Glomerular visceral epithelial cell (primary cell): ENCODE measurements at regions not wholly inside any gene's neighbourhood (a gene's known extent, or its start where the extent isn't known, plus 50 kb on each side); places are given as distances from the start of the nearest gene placed in this dataset.

ENCODE experiments used
- DNase-seq: peaks from one replicate; pipeline ENCODE4 v3.0.0-alpha.2; 2016; ENCODE audit errors: extremely low spot score

DNA sequence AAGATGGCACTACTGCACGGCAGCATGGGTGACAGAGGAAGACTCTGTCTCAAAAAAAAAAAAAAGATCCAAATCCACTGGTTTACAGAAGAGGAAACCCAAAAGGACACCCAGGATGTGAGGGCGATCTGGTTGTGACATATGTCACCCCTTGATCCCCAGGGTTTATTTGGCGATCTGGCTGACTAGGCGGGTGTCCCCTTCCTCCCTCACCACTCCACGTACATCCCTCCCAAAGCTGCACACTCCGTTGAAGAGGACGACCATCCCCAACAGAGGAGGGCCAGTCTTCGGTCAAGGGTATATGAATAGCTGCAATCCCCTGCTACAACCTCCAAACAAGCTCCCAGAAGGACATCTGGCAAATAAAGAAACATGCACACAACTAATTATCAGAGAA lies 111.6 kb downstream of the HTR5A start:
- no peak for DNase-seq

DNA sequence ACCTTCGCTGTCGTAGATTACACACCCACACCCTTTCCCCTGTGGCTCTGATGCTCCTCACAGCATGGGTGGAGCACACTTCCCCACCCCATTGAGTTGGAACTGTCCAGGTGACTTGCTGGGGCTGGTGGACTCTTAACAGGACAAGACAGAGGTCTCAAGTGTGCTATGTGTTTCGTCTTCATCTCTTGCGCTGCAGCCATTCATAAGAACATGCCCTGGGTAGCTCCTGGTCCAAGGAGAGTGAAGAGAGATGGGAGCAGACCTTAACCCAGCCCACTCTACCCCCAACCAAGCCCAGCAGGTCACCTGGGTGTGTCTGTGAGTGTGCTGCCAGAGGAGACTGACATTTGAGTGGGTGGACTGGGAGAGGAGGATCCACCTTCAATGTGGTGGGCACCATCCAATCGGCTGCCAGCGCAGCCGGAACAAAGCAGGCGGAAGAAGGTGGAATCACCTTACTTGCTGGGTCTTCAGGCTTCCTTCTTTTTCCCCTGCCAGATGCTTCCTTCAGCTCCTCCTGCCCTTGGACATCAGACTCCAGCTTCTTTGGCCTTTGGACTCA lies 112.4 kb downstream of the HTR5A start:
- no peak for DNase-seq

DNA sequence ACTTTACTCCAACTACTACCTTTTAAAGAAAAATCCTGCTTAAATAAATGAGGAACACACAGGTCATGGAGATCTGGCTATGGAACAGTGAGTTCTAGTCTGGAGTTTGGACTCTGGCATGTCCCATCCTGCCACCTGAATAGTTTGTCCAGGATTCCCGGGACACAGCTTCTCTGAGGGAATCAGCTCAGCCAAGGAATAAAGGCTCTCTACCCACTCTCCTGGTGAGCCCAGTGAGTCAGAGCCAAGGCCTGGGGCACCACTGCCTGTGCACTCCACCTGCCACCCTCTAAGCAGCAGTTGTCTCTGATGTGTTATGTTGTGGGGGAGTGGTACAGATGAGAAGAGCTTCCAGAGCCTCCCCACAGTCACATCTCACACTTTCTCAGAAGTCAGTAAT lies 113.5 kb downstream of the HTR5A start:
- DNase-seq, result no peak

DNA sequence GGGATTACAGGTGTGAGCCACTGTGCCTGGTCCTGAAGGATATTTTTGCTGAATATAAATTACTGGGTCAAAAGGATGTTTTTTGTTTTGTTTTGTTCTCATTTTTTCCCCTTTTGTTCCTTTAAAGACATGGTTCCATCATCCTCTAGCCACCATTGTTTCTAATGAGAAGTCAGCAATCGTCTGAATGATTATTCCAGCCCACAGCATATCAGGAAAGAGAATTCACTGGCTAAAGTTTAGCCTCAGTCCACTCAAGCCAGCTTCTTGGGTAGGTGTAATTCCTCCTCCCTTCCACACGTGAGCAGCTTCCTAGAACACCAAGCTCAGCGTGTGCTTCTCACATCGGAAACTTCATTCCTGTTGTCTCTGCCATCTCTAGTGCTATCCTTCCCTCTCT lies 112.8 kb upstream of the INSIG1 start:
- no peak for DNase-seq

DNA sequence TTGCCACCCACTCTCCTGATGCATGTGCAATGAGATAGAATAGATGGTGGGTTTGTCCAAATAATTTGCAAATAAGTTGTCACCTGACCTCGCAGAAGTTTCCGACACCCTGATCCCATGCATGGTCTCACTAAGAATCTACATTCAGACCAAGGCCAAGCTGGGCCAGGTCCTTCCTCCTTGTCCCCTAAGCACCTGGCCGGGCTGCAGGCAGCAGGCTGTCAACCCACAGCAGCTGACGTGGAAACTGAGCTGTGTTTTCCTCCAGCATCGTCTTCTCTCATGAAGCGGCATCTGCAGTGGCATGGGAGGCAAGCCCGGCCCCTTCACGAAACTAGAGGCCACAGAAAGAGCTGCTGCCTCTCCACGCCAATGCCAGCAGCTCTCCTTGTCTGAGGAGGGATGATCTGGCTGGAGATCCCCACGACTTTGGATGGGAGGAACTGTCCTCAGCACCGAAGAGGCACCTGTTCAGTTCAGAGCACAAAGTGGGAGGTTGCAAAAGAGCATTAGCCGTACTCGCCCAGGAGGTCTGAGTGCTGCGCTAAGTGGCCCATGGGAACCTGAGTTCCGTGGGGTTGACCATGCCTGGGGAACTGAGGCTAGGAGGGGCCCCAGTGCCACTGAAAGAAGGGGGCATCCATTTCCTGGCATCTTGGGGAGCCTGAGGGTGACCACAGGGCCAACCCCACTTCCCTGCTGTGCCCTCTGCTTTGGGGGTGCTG lies 110.5 kb upstream of the INSIG1 start:
- no peak for DNase-seq

DNA sequence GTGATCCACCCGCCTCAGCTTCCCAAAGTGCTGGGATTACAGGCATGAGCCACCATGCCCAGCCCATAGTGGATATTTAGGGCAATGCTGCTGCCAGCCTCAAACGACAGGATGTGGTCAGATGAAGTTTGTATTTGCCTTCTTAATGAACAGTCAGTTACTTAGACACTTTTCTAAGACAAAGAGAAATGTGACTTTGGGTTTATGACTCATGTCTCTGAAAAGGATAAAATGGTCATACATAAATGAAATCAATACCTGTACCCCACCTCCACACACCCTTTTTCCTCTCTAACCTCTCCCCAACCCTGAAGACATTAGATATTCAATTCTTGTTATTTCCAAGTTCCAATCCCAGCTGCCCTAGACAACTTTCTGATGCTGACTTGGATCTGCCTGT lies 109.3 kb upstream of the INSIG1 start:
- DNase-seq, result no peak

DNA sequence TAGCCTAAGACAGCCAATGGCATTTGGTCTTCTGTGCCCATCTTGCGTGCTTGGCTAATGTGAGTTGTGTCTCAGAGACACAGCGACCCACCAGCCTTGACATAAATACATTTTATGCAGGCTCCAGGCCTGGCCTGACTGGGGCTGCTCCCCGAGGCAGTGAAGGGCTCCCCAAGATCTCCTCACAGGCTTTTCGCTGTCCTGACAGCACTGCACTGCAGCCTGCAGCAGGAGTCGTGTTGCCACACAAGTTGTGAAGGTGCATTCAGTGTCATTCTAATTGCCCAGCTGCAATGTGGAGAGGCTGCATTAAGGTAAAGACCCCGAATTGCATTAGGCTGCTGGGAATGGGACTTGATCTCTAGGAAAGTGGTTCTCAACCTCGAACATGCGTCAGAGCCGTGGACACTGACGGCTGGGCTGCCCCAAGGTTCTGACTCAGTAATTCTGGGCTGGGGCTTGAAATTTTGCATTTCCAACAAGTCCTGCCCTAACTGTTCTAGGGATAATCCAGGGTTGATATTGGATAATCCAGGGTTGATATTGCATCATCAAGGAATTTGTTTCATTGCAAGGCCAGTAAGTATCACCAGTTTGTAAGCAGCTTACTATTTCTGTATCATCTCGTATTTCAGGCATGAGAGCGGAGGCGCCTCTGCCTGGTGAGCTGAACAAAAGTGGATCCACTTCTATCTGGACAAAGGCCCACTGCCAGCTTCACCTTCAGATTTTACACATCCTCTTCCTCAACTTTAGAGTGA lies 108.7 kb upstream of the INSIG1 start:
- DNase-seq, result no peak

DNA sequence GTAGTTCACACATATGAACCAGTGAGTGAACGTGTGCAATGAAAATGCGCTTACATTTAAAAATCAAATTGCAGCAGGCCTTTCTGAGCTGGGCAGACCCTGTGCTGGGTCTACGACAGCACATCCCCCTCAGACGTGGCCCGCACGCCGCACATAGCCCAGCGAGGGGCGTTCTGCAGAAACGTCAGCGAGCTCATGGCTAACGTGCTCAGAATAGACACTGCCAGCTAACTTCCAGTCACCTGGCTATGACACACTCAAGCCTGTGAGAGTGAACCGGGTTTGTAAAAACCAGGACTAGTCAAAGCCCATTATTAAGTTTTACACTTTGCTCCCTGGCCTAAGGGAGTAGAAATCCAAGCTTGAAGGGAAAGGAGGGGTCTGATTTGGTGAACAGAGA lies 108.1 kb upstream of the INSIG1 start:
- no peak for DNase-seq

DNA sequence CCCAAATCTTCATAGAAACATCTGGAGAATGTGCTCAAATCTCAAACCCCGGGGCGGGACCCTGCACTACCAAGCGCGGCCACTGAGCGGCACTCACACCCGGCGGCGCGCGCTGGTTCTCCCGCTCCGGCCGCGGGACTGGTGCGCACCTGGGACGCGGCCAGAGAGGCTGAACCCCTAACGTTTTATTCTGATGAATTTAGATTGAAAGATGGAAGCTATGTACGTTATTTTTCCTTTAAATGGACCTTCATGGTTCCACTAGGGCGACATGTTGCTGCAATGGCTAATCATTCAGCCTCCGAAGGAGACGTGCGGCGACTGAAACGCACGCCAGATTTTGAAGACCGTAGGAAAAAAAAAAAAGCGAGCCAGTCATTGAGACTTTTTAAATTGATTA lies 107.0 kb upstream of the INSIG1 start:
- peak; percentile 45 for DNase-seq

DNA sequence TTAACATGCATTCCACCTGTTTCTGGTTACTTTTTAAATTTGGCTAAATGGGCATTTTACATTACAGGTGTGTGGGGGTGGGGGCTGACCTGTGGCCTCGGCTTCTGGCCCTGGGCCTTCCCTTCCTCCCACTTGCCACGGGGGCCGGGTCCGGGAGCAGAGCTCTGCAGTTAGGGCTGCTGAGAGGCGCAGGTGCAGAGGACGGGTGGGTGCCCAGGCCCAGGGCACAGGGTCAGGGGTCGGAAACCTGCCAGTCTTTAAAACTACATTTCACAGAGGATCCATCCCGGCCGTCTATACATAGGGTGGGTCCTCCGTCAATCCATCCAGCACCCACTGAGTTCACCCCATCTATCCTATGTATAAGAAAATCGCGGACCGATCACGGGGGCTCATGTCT lies 106.5 kb upstream of the INSIG1 start:
- no peak for DNase-seq

DNA sequence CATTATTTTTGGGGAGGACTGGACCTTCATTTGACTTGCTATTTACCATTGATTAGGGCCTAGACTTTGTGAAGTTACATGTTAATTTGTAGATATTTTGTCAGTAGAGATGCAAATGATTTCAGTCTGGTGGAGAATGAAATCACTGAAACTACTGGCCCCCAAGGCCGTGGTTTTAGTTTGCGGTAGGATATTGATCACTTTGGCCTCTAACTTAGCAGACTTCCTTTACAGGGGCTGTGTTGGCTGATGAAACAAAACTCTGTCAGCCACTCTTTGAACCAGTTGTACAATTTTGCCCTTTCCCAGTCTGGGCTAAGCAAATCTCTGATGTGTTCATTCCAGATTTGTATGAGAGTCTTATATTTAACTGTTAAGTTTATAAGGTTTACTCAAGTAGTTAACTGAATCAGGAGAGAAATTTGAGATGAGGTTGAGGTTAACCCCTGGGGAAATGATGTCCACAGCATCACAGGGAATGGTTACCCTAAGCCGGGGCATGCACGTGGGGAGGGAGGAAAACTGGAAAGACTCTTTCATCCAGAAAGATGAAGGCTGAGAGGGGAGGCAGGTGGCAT lies 105.7 kb upstream of the INSIG1 start:
- DNase-seq, result no peak

DNA sequence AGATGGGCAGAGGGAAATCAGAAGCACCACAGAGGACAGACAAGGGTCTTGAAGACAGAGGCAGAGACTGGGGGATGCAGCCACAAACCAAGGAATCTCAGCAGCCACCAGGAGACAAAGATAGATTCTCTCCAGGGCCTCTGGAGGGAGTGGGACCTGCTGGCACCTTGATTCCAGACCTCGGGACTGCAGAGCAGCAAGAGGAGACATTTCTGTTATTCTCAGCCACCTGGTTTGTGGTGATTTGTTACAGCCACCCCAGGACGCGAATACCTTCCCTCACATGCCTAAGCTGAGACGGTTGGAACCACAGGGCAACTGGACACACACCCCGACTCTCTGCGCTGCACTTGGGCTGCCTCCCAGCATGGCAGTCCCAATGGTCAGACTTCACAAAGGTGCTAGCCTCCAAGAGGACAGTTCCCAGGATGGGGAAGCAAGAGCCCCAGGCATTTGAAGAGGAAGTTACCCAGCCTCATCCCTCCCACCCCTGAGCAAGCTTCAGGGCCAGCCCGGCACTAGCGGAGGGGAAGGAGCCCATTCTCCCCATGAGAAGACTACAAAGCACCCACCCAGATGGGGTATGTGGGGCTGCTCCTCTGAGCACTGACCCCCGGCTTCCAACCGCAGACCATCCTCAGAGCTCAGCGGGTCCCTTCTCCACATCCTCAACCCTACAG lies 104.6 kb upstream of the INSIG1 start:
- DNase-seq, result no peak

DNA sequence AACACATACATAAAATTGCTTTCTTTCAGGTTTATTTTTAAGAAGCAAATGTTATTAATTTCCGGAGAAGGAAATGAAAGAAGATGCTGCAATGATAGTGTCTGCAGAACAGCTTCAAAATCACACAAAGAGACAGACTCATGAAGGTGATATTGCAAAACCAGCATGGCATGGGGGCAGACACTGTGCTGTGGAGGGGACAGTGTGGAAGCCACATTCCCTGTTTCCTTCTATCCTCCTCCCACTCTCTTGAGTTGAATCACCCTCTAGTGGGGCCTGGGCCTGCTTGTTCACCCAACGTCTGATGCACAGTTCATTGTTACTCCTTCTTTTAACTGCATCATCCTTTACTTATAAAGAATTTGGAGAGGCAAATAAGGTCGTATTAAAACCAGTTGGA lies 104.0 kb upstream of the INSIG1 start:
- no peak for DNase-seq

DNA sequence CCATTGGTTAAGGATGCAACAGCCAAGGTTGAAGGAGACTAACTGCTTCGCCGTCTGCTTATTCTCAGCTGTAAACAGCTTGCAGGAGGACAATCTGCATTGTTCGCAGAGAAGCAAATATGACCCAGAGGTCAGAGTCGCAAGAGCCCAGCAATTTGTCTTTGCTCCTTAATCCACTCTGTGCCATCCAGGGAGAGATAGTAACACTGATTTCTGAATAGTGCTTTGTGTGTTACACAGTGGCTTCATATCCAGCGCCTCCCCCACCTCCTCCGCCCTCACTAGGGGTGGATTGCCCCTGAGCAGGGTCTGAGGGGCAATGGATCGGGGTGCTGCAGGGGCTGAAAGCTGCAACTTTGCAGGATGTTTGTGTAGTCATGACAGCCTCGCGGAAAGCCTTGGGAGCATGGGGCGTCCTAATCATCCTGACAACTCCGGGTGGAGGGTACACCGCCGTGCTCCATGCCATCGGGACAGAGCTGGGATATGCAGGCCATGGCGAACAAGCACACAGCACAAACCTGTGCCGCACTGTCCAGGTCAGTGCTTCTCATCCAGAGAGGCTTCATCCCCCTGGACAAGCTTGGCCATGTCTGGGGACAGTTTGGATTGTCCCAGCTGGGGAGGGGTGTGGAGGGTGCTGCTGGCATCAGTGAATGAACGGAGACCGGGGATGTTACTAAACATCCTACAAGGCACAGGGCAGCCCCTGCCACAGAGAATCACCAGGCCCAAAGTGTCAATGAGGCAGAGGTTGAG lies 103.1 kb upstream of the INSIG1 start:
- DNase-seq, result no peak

DNA sequence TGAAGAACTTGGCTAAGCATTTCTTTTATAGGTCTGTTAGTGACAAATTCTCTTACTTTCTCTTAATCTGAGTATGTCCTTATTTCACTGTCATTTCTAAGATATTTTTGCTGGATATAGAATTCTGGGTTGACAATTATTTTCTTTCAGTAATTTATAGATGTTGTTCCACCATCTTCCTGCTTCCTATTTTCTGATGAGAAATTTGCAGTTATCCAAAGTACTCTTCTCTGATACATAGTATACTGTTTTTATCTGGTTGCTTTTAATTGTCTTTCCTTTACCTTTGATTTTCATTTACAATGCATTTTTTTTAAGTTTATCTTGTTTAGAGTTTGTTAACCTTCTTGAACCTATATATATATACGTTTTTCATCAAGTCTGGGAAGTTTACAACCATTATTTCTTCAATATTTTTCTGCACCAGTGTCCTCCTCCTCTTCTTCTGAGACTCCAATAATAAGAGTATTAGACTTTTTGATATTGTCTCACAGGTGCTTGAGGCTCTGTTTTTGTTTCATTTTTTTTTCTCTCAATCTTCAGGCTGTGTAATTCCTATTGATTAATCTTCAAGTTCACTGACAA lies 101.6 kb upstream of the INSIG1 start:
- DNase-seq, result no peak

DNA sequence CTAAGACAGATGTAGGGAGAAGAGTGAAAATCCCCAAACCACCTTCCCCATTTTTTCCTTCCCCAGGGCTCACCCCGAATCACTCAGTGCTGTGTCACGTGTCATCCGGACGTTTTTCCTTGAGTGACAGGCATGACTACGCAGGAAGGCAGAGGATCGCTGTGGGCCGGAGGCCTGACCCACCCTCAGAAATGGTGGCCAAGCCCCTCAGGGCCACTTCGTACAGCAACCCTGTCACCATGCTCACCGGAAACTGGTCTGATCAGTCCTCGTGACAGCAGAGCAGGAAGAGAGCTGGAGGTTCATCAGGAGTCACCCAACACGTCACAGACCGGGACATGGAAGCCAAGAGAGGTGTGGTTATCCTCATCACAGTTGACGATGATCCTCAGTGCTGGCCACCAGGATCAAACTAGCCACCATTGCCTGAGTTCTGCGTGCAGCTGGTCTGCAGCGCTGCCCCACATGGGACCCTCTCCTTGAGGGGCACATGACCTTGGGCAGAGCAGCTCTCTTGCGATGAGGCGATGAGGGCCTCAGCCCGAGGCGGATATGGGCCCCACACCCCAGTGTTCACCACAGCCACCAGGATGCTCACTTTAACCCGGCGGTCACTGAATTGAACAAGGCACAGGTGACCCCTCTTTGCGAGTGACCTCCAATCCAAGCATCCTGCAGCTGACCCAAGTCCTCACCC lies 99.3 kb upstream of the INSIG1 start:
- DNase-seq, result no peak

DNA sequence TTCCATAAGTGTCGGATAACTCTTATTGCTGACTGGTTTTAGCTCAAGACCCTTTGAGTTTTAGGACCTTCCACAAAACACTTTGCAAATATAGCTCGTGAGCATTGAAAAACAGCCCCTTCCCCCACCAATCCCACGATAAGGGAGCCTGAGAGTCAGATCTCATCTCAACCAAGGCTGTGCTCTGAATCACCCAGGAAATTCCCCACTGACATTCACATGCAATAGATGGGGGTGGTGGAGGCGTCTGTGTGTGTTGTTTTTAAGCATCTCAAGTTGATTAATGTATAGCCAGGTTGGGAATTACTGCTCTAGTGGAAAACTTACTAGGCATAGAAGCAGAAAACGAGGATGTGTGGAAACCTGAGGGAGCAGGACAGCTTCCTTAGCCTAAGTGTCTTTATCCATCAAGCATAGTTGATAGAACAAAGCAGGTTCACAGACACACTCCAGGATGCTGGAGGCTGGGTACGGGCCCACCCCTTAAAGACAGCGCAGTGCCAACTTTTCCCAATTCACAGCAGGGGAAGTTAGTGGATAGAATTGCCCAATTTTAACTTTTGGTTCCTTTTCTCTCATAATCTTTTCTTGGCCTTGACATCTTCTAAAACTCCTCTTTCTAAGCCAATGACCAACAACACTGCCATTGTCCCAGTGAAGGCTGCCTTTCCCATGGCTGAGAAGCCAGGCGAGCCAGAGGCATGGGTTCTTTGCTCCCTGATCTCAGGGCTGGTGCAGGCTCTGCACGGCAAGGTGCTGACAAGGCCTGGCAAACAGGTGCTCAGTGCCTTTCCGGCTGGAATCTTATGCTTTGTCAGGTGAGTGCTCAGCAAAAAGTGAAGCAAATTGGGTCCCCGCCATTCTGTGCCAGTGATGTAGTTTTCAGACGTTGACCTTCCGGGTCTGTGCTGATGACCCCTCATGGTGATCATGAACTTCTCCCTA lies 98.5 kb upstream of the INSIG1 start:
- DNase-seq, result peak; percentile 88

DNA sequence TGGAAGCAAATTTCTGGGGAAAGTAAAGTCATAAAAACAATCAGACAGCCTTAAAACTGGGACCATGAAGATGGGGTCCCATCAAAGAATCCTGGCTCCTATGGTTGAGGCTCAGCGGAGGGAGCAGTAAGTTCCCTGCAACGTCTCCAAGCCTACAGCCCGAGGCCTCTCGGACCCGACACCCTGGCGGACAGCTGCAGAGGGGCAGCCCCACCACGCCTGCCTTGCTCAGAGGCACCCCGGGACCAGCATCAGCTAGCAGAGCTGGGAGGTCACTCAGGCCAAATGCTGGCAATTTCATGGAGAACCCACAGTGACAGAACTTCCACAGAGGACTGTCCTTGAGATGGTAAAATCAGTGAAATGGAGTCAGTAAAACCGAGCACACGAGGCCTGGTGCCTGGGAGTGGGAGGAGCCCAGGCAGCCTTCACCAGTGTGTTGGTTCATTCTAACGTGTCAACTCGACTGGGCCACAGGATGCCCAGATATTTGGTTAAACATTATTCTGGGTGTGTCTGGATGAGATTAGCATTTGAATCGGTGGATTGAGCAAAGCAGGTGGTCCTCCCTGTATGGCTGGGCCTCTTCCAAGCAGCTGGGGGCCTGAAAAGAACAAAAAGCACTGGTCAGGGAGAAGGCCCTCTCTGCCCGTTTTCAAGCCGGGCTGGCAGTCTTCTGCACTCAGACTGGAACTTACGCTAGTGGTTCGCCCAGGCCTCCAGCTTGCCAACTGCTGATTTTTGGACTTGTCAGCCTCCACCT lies 96.2 kb upstream of the INSIG1 start:
- DNase-seq, result no peak
